Activated CD8-positive, alpha-beta memory T cell treated with anti-CD3 and anti-CD28 coated beads, Interleukin-2, amount 10 ng/mL, durations not matched to agents 7 days and 5 days (primary cell): ENCODE measurements at regions not wholly inside any gene's neighbourhood (a gene's known extent, or its start where the extent isn't known, plus 50 kb on each side); places are given as distances from the start of the nearest gene placed in this dataset.

Experiments used
- ATAC-seq: fragments of 150-1000 bp; cut with Tn5 transposase; one replicate; pipeline ENCODE4 v1.10.0; 2021; ENCODE audit warnings: moderate library complexity
- CTCF ChIA-PET: fragments of 350-600 bp; sonication (Branson Sonifier 250); formaldehyde crosslinking; loops from one replicate; lab custom pipeline; 2021; ENCODE audit warnings: antibody characterized with exemption; lab: Charles Lee
- DNase-seq: peaks from one replicate; pipeline ENCODE4 v3.0.0-alpha.2; 2020
- H3K27ac Mint-ChIP-seq: one replicate; pipeline ENCODE4 v1.8.0; 2021; ENCODE audit warnings: mild to moderate bottlenecking, mixed read lengths
- H3K27me3 Mint-ChIP-seq: one replicate; pipeline ENCODE4 v1.8.0; 2021; ENCODE audit warnings: mixed read lengths
- H3K36me3 Mint-ChIP-seq: one replicate; pipeline ENCODE4 v1.8.0; 2021; ENCODE audit warnings: mild to moderate bottlenecking, mixed read lengths
- H3K4me1 Mint-ChIP-seq: one replicate; pipeline ENCODE4 v1.8.0; 2021; ENCODE audit warnings: mixed read lengths
- H3K4me3 Mint-ChIP-seq: one replicate; pipeline ENCODE4 v1.8.0; 2021; ENCODE audit warnings: mild to moderate bottlenecking, moderate library complexity, mixed read lengths
- H3K9me3 Mint-ChIP-seq: one replicate; pipeline ENCODE4 v1.8.0; 2022; ENCODE audit warnings: low read depth, mixed read lengths

DNA sequence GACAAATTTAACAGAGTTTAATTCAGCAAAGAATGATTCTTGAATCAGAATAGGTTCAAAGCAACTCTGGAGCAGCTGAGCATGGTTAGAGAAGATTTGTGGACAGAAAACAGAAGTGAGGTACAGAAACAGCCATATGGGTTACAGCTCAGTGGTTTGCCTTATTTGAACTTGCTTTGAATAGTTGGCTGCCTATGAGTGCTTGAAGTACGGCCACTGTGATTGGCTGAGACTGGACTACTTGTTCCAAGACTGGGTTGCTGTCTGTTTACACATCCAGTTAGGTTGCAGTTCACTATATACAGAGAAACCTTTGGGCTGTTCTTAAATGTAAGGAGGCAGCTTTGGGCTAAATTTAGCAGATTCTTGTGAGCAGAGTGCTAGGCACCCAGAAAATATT lies 79.4 kb upstream of the CADPS start:
- Mint-ChIP-seq H3K27me3 (no peaks in the 10 kb centered on the region), H3K4me1 (no peaks in the 10 kb centered on the region), H3K9me3 (no peaks in the 10 kb centered on the region), H3K27ac (no peak overlapping the region), H3K36me3 (no peaks in the 10 kb centered on the region), H3K4me3 (no peak overlapping the region)
- no peak for ATAC-seq
- CTCF ChIA-PET, result no interaction called here
- DNase-seq, result no peak

- H3K4me1 Mint-ChIP-seq, result no peaks in the 10 kb centered on the region
Observed at GRCh38 chr3:62955126-62955525, 79.9 kb upstream of the CADPS start.

DNA sequence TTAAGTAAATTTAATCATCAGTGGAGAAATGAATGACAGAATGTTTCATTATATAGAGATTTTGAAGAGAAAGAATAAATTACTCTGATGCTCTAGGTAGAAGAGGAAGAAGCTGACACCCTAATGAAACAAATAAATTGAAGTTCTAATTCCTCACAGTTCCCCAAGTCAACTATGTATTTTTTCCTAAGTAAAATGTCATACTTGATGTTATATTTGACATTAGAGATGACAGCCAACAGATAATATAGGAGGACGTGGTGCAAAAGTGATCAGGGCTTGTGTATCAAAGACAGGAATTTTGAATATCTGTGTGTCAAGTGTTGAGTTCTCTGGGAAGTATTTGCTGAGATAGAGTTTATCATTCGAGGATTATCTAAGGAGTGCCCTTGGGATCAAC lies 81.2 kb upstream of the CADPS start:
- DNase-seq, result no peak
- H3K4me3 Mint-ChIP-seq, result no peak overlapping the region
- H3K27me3 Mint-ChIP-seq, result no peaks in the 10 kb centered on the region
- no peaks in the 10 kb centered on the region for H3K9me3 Mint-ChIP-seq
- H3K4me1 Mint-ChIP-seq, result no peaks in the 10 kb centered on the region
- no peaks in the 10 kb centered on the region for H3K36me3 Mint-ChIP-seq
- no peak for ATAC-seq
- CTCF ChIA-PET, result no interaction called here
- H3K27ac Mint-ChIP-seq, result no peak overlapping the region

More at GRCh38 chr3:62955126-62955525, 79.9 kb upstream of the CADPS start:
- H3K4me3 Mint-ChIP-seq, result no peak overlapping the region
- H3K27me3 Mint-ChIP-seq, result no peaks in the 10 kb centered on the region
- CTCF ChIA-PET, result no interaction called here
- ATAC-seq (no peak), DNase-seq (no peak)
- H3K36me3 Mint-ChIP-seq, result no peaks in the 10 kb centered on the region
- no peak overlapping the region for H3K27ac Mint-ChIP-seq
- H3K9me3 Mint-ChIP-seq, result no peaks in the 10 kb centered on the region

DNA sequence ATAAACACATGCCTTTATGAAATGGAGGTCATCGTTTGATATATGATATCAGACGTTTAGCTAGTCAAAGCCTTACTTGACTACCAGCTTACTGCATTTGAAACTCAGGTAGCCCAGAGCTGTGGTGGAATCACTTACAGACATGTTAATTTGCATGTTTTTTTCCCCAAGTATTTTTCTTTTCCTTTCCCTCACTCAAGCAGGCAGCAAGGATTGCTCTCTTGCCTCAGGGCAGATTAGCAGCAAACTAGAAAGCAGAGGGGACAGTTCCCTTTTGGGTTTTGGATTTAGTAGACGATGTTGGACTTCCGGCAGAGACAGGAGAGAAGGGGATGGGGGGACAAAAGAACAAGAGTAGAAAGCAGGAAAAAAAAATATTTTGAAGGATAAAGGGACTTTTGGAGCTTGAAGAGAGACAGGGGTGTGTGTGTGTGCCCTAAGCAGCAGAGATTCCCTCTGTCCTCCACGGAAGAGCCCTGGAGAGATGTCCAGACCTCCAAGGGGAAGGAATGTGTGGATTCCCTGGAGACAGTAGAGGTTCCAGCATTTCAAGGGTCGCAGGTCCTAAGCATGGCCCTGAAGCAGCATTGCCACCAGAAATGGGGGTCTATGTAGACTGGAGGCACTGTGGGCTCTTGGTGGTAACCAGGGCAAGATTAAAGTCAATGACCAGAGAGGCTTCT lies 86.8 kb upstream of the CADPS start:
- no peak overlapping the region for H3K27ac Mint-ChIP-seq
- H3K4me3 Mint-ChIP-seq, result no peak overlapping the region
- CTCF ChIA-PET, result no interaction called here
- H3K4me1 Mint-ChIP-seq, result no peaks in the 10 kb centered on the region
- H3K9me3 Mint-ChIP-seq, result no peaks in the 10 kb centered on the region
- no peak for DNase-seq
- ATAC-seq, result no peak
- no peaks in the 10 kb centered on the region for H3K36me3 Mint-ChIP-seq
- H3K27me3 Mint-ChIP-seq, result no peaks in the 10 kb centered on the region

GRCh38 chr3:62962714-62963113 lies 87.5 kb upstream of the CADPS start:
- no peaks in the 10 kb centered on the region for H3K9me3 Mint-ChIP-seq
- DNase-seq (no peak), ATAC-seq (no peak)
- H3K27me3 Mint-ChIP-seq, result no peaks in the 10 kb centered on the region
- H3K4me3 Mint-ChIP-seq, result no peak overlapping the region
- CTCF ChIA-PET, result no interaction called here
- H3K4me1 Mint-ChIP-seq, result no peaks in the 10 kb centered on the region
- H3K27ac Mint-ChIP-seq, result no peak overlapping the region
- no peaks in the 10 kb centered on the region for H3K36me3 Mint-ChIP-seq

DNA sequence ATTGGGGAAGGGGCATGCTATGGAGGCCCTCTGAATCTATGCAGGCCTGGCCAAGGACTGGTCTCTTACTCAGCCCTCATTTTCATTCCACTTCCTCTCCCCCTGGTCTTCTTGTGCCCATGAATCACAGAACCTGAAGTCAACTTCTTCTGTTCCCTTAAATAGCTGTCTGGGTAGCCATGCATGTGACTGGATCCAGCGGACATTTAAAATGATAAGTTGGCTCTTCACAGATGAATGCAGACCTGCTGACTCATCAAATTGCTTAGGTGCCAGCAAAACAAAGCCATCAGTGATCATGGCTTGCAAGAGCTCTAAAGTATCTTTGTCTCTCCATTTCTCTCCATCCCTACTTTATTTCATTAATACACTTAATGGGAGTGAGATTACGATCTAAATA lies 90.1 kb upstream of the CADPS start:
- CTCF ChIA-PET, result no interaction called here
- H3K27me3 Mint-ChIP-seq, result no peaks in the 10 kb centered on the region
- H3K27ac Mint-ChIP-seq, result no peak overlapping the region
- no peaks in the 10 kb centered on the region for H3K4me1 Mint-ChIP-seq
- H3K9me3 Mint-ChIP-seq, result no peaks in the 10 kb centered on the region
- no peaks in the 10 kb centered on the region for H3K36me3 Mint-ChIP-seq
- ATAC-seq (no peak), DNase-seq (no peak)
- no peak overlapping the region for H3K4me3 Mint-ChIP-seq

- Mint-ChIP-seq H3K4me3 (no peak overlapping the region), H3K9me3 (no peaks in the 10 kb centered on the region), H3K27me3 (no peaks in the 10 kb centered on the region), H3K36me3 (no peaks in the 10 kb centered on the region), H3K4me1 (no peaks in the 10 kb centered on the region), H3K27ac (no peak overlapping the region)
- no peak for DNase-seq
- CTCF ChIA-PET, result no interaction called here
- ATAC-seq, result no peak
Observed at GRCh38 chr3:62968128-62968527, 92.9 kb upstream of the CADPS start.

DNA sequence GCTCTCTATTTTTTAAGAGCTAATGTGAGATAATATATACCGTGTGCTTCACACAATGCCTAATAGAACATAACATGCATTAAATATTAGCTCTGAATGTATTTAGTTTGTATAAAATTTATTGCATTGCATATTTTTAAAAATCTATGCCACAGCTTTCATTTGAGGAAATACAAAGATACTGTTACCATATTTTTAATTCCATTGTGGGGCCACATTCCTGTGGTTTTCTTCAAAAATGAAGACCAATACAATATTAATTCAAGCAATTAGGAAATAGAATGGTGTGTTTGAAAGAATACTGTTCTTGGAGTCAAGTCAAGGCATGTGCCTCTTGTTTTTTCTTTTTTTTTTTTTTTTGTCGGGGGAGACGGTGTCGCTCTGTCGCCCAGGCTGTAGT lies 95.4 kb upstream of the CADPS start:
- Mint-ChIP-seq H3K9me3 (no peaks in the 10 kb centered on the region), H3K4me1 (no peaks in the 10 kb centered on the region), H3K36me3 (no peaks in the 10 kb centered on the region), H3K27me3 (no peaks in the 10 kb centered on the region), H3K4me3 (no peak overlapping the region), H3K27ac (no peak overlapping the region)
- no peak for ATAC-seq
- no peak for DNase-seq
- CTCF ChIA-PET, result no interaction called here

- ATAC-seq (no peak), DNase-seq (no peak)
- Mint-ChIP-seq H3K36me3 (no peaks in the 10 kb centered on the region), H3K4me1 (no peaks in the 10 kb centered on the region), H3K9me3 (no peaks in the 10 kb centered on the region), H3K27me3 (no peaks in the 10 kb centered on the region), H3K4me3 (no peak overlapping the region), H3K27ac (no peak overlapping the region)
- CTCF ChIA-PET, result no interaction called here
Observed at GRCh38 chr3:62975566-62975965, 100.3 kb upstream of the CADPS start.

DNA sequence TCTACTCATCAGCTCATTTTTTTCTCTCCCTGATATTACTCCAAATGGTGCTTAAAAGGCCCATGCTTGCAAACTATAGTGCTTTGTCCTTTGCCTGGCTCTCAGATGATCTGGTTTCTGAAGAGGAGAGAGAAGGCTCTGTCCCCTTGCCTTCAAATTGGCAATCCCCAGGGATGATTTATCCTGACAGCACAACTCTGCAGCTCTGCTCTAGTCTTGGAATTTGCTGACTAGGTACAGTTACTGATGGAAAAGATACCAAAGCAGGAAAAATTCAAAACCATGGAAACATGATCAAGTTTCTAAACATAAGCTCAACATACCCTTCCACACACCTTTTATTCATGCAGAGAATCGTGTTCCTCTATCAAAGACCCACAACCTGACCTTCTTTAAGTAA lies 106.7 kb upstream of the CADPS start:
- no peak for ATAC-seq
- CTCF ChIA-PET, result no interaction called here
- Mint-ChIP-seq H3K36me3 (no peaks in the 10 kb centered on the region), H3K4me1 (no peaks in the 10 kb centered on the region), H3K4me3 (no peak overlapping the region), H3K9me3 (no peaks in the 10 kb centered on the region), H3K27ac (no peak overlapping the region), H3K27me3 (no peaks in the 10 kb centered on the region)
- DNase-seq, result no peak

GRCh38 chr3:62982795-62983455 lies 107.7 kb upstream of the CADPS start:
- H3K4me3 Mint-ChIP-seq, result no peak overlapping the region
- no peak for ATAC-seq
- no peaks in the 10 kb centered on the region for H3K27me3 Mint-ChIP-seq
- DNase-seq, result no peak
- no peak overlapping the region for H3K27ac Mint-ChIP-seq
- no peaks in the 10 kb centered on the region for H3K36me3 Mint-ChIP-seq
- no peaks in the 10 kb centered on the region for H3K4me1 Mint-ChIP-seq
- CTCF ChIA-PET, result no interaction called here
- H3K9me3 Mint-ChIP-seq, result no peaks in the 10 kb centered on the region

DNA sequence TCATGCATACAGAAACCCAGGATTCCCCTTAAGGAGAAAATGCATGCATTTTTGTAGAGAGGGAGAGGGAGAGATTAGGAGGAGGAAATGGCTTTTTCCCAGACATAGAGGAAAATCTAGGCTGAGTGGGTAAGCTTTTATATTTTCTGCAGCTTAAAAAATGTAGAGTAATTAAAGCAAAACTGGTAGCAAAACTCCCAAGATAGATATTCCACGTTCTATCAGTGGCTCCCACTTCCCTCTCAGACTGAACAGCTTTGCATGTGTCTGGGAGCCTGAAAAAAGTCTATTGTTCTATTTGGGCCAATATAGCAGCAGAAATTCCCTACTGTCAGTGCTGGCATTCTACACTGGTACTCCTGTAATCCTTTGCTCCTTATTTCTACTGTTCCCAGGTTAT lies 110.8 kb upstream of the CADPS start:
- no peaks in the 10 kb centered on the region for H3K36me3 Mint-ChIP-seq
- ATAC-seq, result no peak
- no peak for DNase-seq
- no peak overlapping the region for H3K27ac Mint-ChIP-seq
- H3K4me3 Mint-ChIP-seq, result no peak overlapping the region
- peaks cover 6% of the 10 kb centered on the region for H3K9me3 Mint-ChIP-seq
- no peaks in the 10 kb centered on the region for H3K4me1 Mint-ChIP-seq
- no peaks in the 10 kb centered on the region for H3K27me3 Mint-ChIP-seq
- CTCF ChIA-PET, result no interaction called here

- no peak overlapping the region for H3K4me3 Mint-ChIP-seq
- H3K27ac Mint-ChIP-seq, result no peak overlapping the region
- no peaks in the 10 kb centered on the region for H3K36me3 Mint-ChIP-seq
- H3K27me3 Mint-ChIP-seq, result no peaks in the 10 kb centered on the region
- CTCF ChIA-PET, result no interaction called here
- ATAC-seq (no peak), DNase-seq (no peak)
- peaks cover 6% of the 10 kb centered on the region for H3K9me3 Mint-ChIP-seq
- no peaks in the 10 kb centered on the region for H3K4me1 Mint-ChIP-seq
Observed at GRCh38 chr3:62987721-62988120, 112.5 kb upstream of the CADPS start.

- Mint-ChIP-seq H3K27ac (no peak overlapping the region), H3K27me3 (no peaks in the 10 kb centered on the region), H3K9me3 (peaks cover 6% of the 10 kb centered on the region), H3K4me1 (no peaks in the 10 kb centered on the region), H3K36me3 (no peaks in the 10 kb centered on the region), H3K4me3 (no peak overlapping the region)
- ATAC-seq (no peak), DNase-seq (no peak)
- CTCF ChIA-PET, result no interaction called here
Observed at GRCh38 chr3:62990704-62991413, 115.6 kb upstream of the CADPS start.
